ENCODE measurements at regions not wholly inside any gene's neighbourhood (a gene's known extent, or its start where the extent isn't known, plus 50 kb on each side); places are given as distances from the start of the nearest gene placed in this dataset.

DNA sequence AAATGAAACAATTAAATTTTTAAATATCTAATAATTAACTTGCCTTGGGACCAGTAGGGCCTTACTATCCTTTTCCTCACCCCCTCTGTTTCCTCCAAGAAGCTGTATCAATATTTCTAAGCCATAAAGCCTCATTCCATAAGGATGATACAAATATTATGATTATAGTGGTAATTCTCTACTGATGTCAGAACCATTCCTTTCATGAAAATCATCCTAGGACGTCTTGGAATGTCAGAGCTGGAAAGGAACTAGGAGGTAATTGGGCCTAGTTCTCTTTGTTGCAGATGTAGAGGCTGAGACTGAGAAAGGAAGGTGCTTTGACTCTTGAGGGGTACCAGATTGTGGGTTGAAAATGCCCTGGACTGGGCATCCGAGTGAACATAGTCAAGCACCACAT is 766.7 kb upstream of the GHITM start:
- Histone ChIP-seq H3K4me3 (no peak overlapping the region), H3K79me2 (ENCODE audit: low read depth) (no peaks in the 10 kb centered on the region), H3K9me3 (ENCODE audit: insufficient read depth, low read depth) (no peaks in the 10 kb centered on the region), H3K27ac (no peak overlapping the region), H3K27me3 (ENCODE audit: insufficient read depth, low read depth) (no peaks in the 10 kb centered on the region), H2AFZ (no peak overlapping the region), H3K4me2 (no peak overlapping the region), H3K4me1 (replicated peaks; ENCODE audit: insufficient read depth) (no peaks in the 10 kb centered on the region), H3F3A (ENCODE audit: insufficient read depth, low read depth) (no peaks in the 10 kb centered on the region), H3K9me2 (ENCODE audit: insufficient read depth) (no peaks in the 10 kb centered on the region), H3K36me3 (ENCODE audit: low read depth) (no peaks in the 10 kb centered on the region), H4K20me1 (ENCODE audit: insufficient read depth) (no peaks in the 10 kb centered on the region)
- intact Hi-C loops (cut with micrococcal nuclease; ENCODE audit: unreplicated experiment) = no loop called here
- POLR2A ChIA-PET (ENCODE audit: unreplicated experiment) = no interaction called here
- no peak for DNase-seq
- CTCF ChIA-PET = no interaction called here
- no TSS peak for BruUV-seq (replicated peaks)
- TF ChIP-seq, protein P1, sequence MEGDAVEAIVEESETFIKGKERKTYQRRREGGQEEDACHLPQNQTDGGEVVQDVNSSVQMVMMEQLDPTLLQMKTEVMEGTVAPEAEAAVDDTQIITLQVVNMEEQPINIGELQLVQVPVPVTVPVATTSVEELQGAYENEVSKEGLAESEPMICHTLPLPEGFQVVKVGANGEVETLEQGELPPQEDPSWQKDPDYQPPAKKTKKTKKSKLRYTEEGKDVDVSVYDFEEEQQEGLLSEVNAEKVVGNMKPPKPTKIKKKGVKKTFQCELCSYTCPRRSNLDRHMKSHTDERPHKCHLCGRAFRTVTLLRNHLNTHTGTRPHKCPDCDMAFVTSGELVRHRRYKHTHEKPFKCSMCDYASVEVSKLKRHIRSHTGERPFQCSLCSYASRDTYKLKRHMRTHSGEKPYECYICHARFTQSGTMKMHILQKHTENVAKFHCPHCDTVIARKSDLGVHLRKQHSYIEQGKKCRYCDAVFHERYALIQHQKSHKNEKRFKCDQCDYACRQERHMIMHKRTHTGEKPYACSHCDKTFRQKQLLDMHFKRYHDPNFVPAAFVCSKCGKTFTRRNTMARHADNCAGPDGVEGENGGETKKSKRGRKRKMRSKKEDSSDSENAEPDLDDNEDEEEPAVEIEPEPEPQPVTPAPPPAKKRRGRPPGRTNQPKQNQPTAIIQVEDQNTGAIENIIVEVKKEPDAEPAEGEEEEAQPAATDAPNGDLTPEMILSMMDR (conservative IDR thresholded peaks at IDR 0.05) = no peak
- TF ChIP-seq EZH2 (IDR thresholded peaks at IDR 0.05; ENCODE audit: low read depth) = no peak

DNA sequence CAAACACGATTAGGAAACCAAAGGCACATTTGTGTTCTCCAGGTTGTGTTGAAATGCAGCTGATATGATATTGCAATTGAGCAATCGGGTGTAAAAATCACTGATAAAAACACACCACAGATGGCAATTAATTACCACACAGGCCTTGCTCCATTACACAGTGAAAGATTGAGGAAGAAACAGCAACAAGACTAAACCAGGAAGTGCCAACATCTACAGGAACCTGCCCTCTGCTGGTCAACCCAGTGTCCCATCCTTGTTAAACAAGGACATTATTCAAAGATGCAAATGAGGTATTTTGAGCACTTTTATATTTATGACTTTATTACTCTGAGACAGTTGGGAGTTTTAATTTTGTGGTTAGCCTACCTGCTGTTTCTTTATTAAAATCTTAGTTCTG is 765.6 kb upstream of the GHITM start:
- DNase-seq = peak in 1 of 2 experiments; percentile 36
- Histone ChIP-seq H3K9me2 (ENCODE audit: insufficient read depth) (no peaks in the 10 kb centered on the region), H3K36me3 (ENCODE audit: low read depth) (no peaks in the 10 kb centered on the region), H4K20me1 (ENCODE audit: insufficient read depth) (no peaks in the 10 kb centered on the region), H2AFZ (no peak overlapping the region), H3K27ac (no peak overlapping the region), H3K9me3 (ENCODE audit: insufficient read depth, low read depth) (no peaks in the 10 kb centered on the region), H3K27me3 (ENCODE audit: insufficient read depth, low read depth) (no peaks in the 10 kb centered on the region), H3K4me1 (replicated peaks; ENCODE audit: insufficient read depth) (no peaks in the 10 kb centered on the region), H3F3A (ENCODE audit: insufficient read depth, low read depth) (no peaks in the 10 kb centered on the region), H3K4me2 (no peak overlapping the region), H3K4me3 (no peak overlapping the region), H3K79me2 (ENCODE audit: low read depth) (no peaks in the 10 kb centered on the region)
- BruUV-seq (replicated peaks) = no TSS peak
- POLR2A ChIA-PET (ENCODE audit: unreplicated experiment) = no interaction called here
- CTCF ChIA-PET = no interaction called here
- no peak for TF ChIP-seq EZH2 (IDR thresholded peaks at IDR 0.05; ENCODE audit: low read depth)
- TF ChIP-seq, protein P1 (conservative IDR thresholded peaks at IDR 0.05) = peak; percentile 49
- intact Hi-C loops (cut with micrococcal nuclease; ENCODE audit: unreplicated experiment) = no loop called here

DNA sequence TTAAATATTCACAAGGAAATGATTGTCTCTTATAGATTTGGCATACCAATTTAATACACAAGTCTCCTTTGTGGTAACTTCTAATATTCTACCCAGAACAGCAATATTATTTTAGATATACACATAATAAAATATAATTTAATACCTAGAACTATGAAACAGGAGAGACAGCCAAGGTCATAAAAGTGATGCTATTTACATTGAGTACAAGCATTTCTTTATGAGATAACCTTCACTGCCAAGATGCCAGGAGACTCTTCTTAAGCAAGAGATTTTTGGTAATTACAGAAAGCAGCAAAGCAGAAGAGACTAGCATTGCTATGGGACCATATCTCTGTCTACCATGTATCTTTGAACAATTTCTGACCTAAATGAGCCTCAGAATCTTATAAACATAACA is 764.6 kb upstream of the GHITM start:
- H3K36me3 ChIP-seq (ENCODE audit: low read depth) = no peaks in the 10 kb centered on the region
- no peak for DNase-seq
- CTCF ChIA-PET = no interaction called here
- H3K4me3 ChIP-seq = no peak overlapping the region
- H3K4me1 ChIP-seq (replicated peaks; ENCODE audit: insufficient read depth) = no peaks in the 10 kb centered on the region
- TF ChIP-seq, protein P1 (conservative IDR thresholded peaks at IDR 0.05) = no peak
- no peak for TF ChIP-seq EZH2 (IDR thresholded peaks at IDR 0.05; ENCODE audit: low read depth)
- no peaks in the 10 kb centered on the region for H3K9me2 ChIP-seq (ENCODE audit: insufficient read depth)
- H3K4me2 ChIP-seq = no peak overlapping the region
- no peak overlapping the region for H3K27ac ChIP-seq
- no peaks in the 10 kb centered on the region for H3F3A ChIP-seq (ENCODE audit: insufficient read depth, low read depth)
- no peaks in the 10 kb centered on the region for H4K20me1 ChIP-seq (ENCODE audit: insufficient read depth)
- no TSS peak for BruUV-seq (replicated peaks)
- H3K27me3 ChIP-seq (ENCODE audit: insufficient read depth, low read depth) = no peaks in the 10 kb centered on the region
- no peaks in the 10 kb centered on the region for H3K9me3 ChIP-seq (ENCODE audit: insufficient read depth, low read depth)
- no peak overlapping the region for H2AFZ ChIP-seq
- no peaks in the 10 kb centered on the region for H3K79me2 ChIP-seq (ENCODE audit: low read depth)
- intact Hi-C loops (cut with micrococcal nuclease; ENCODE audit: unreplicated experiment) = no loop called here
- POLR2A ChIA-PET (ENCODE audit: unreplicated experiment) = no interaction called here
